ENCODE measurements at regions not wholly inside any gene's neighbourhood (a gene's known extent, or its start where the extent isn't known, plus 50 kb on each side); places are given as distances from the start of the nearest gene placed in this dataset.

- H3K36me3 Mint-ChIP-seq, result no peaks in the 10 kb centered on the region
- no peak overlapping the region for H3K27ac Mint-ChIP-seq
- no peak for DNase-seq
- H3K4me1 Mint-ChIP-seq, result peaks cover 10% of the 10 kb centered on the region
- no peaks in the 10 kb centered on the region for H3K9me3 Mint-ChIP-seq (ENCODE audit: low read depth)
- H3K27me3 Mint-ChIP-seq, result no peaks in the 10 kb centered on the region
- no peak for ATAC-seq
- no peak overlapping the region for H3K4me3 Mint-ChIP-seq
- CTCF ChIA-PET, result interaction anchor here (0.7 to 1.1 kb wide), 2 partner anchors 9 to 884 kb away, joined by 3 read pairs; no protein-coding TSS in a partner anchor
Measured at GRCh38 chrY:19818546-19818945, 74.0 kb upstream of the KDM5D start.

GRCh38 chrY:19816920-19817319, 72.4 kb upstream of the KDM5D start:
- H3K27ac Mint-ChIP-seq, result no peak overlapping the region
- CTCF ChIA-PET, result no interaction called here
- DNase-seq, result no peak
- no peaks in the 10 kb centered on the region for H3K36me3 Mint-ChIP-seq
- peak; percentile 47 for ATAC-seq
- H3K27me3 Mint-ChIP-seq, result no peaks in the 10 kb centered on the region
- H3K9me3 Mint-ChIP-seq (ENCODE audit: low read depth), result no peaks in the 10 kb centered on the region
- H3K4me1 Mint-ChIP-seq, result peaks cover 10% of the 10 kb centered on the region
- no peak overlapping the region for H3K4me3 Mint-ChIP-seq

- CTCF ChIA-PET, result no interaction called here
Measured at GRCh38 chrY:19816053-19816823, 71.7 kb upstream of the KDM5D start.

More at GRCh38 chrY:19816053-19816823, 71.7 kb upstream of the KDM5D start:
- Mint-ChIP-seq H3K36me3 (no peaks in the 10 kb centered on the region), H3K27ac (peak overlapping the region; percentile 28), H3K4me3 (peak overlapping the region; percentile 49), H3K27me3 (no peaks in the 10 kb centered on the region), H3K9me3 (ENCODE audit: low read depth) (no peaks in the 10 kb centered on the region), H3K4me1 (peaks cover 10% of the 10 kb centered on the region)
- ATAC-seq (no peak), DNase-seq (no peak)

Measured in activated CD8-positive, alpha-beta memory T cell treated with anti-CD3 and anti-CD28 coated beads, Interleukin-2, amount 10 ng/mL, durations not matched to agents 7 days and 5 days (primary cell).